ENCODE measurements at regions not wholly inside any gene's neighbourhood (a gene's known extent, or its start where the extent isn't known, plus 50 kb on each side); places are given as distances from the start of the nearest gene placed in this dataset.
"Not testable (repeated sequence)": the region's sequence is repeated elsewhere in the genome, so short reads cannot be mapped to it uniquely, and the experiment has no call there.

- intact Hi-C loops (cut with micrococcal nuclease), result no loop called here
These were observed 256.2 kb upstream of the DDHD1 start for GRCh38 chr14:53409289-53409688.

DNA sequence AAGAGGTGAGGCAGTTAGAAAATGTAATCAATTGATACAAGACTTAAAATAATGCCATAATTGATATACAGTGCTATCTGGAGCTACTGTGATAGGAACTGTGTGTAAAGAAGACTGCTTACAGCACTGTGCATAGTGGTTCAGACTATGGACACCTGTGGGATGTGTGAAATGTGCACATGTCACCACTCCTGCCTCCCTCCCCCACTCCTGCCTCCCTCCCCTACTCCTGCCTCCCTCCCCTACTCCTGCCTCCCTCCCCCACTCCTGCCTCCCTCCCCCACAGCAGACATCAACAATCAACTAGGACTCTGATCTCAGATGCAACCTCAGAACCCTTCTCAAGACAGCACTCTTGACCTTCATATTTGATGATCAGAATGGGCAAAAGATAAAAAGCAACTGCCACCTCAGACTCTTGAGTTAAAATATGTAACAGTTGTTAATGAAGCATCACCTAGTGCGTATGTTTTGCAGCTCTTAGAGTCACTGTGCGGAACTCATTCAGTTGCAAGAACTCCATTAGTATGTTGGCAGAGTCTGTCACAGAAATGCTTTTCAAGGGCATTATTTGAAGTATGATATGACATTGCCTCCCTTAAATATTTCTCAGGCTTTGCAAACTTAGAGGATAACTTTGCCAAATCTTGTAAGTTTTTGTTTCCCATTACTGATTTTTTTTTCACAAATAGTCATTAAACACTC lies 255.2 kb upstream of the DDHD1 start:
- intact Hi-C loops (cut with micrococcal nuclease), result no loop called here

DNA sequence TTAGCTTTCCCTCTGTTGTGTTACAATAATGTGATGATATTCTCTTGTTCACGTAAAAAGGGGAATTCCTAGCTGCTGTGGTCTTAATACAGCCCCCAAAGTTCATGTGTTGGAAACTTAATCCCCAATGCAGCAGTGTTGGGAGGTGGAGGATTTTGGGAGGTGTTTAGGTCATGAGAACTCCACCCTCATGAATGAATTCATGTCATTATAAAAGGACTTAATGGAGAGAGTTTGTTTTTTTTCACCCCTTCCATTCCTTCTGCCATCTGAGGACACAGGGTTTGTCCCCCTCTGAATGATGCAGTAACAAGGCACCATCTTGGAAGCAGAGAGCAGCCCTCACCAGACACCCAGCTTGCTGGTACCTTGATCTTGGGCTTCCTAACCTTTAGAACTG lies 253.4 kb upstream of the DDHD1 start:
- intact Hi-C loops (cut with micrococcal nuclease), result no loop called here

GRCh38 chr14:53401646-53402045 lies 248.5 kb upstream of the DDHD1 start:
- intact Hi-C loops (cut with micrococcal nuclease), result no loop called here

- intact Hi-C loops (cut with micrococcal nuclease), result no loop called here
These were observed 245.9 kb upstream of the DDHD1 start for GRCh38 chr14:53399057-53399456.

DNA sequence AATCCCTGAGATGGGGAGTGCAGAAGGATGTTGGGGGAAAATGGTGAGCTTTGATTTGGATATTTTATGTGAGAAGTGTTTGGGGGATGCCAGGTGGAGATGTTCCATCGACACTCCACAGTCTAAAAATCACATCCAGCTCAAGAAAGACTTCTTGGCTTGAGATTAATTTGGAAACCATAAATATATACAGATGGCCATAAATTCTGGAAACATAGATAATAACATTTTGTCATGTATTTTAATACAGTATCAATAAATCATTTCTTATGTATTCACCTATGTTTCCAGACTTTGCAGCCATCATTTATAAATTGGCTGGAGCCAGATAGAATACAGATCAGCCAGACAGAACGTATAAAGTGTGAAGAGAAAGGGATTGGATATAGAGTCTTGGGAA lies 245.5 kb upstream of the DDHD1 start:
- intact Hi-C loops (cut with micrococcal nuclease), result no loop called here

GRCh38 chr14:53395267-53395666 lies 242.1 kb upstream of the DDHD1 start:
- intact Hi-C loops (cut with micrococcal nuclease), result not testable (repeated sequence)

- intact Hi-C loops (cut with micrococcal nuclease), result no loop called here
These were observed 238.6 kb upstream of the DDHD1 start for GRCh38 chr14:53391631-53392285.

- intact Hi-C loops (cut with micrococcal nuclease), result no loop called here
These were observed 238.0 kb upstream of the DDHD1 start for GRCh38 chr14:53391156-53391555.

DNA sequence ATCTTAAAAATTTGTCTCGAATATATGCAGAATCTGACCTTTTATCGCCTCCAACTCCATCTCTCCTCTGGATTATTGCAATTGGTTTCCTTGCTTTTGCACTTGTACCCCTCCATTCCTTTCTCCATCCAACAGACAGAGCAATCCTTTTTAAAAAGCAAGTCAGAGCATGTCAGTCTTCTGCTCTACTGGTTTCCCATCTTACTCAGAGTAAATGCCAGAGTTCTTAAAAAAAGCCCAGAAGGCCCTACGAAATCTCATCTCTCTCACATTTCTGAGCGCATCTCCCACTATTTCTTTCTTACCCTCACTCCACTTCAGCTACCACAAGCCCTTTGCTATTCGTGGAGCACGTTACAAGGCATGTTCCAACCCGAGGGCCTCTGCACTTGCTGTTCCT lies 236.9 kb upstream of the DDHD1 start:
- intact Hi-C loops (cut with micrococcal nuclease), result no loop called here

GRCh38 chr14:53389202-53389601 lies 236.1 kb upstream of the DDHD1 start:
- intact Hi-C loops (cut with micrococcal nuclease), result no loop called here

DNA sequence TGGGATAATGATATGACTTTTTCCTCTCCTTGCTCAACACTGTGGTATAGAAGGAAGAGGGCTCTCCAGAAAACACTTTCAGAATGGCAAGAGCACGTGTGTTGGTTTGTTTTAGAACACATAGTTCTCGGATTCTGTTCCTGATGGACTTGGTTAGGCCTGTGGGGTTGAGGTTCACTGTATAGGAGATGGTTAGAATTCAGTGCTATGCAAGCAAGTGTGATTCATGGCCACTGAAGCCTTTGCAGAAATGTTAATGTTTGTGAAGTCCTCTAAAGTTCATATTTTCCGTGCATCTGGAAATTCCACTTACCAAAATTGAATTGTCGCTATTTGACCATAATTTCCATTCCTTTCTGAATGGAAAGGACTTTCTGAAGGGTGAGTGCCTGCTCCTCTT lies 233.2 kb upstream of the DDHD1 start:
- intact Hi-C loops (cut with micrococcal nuclease), result no loop called here

GRCh38 chr14:53384536-53384935 lies 231.4 kb upstream of the DDHD1 start:
- intact Hi-C loops (cut with micrococcal nuclease), result no loop called here

DNA sequence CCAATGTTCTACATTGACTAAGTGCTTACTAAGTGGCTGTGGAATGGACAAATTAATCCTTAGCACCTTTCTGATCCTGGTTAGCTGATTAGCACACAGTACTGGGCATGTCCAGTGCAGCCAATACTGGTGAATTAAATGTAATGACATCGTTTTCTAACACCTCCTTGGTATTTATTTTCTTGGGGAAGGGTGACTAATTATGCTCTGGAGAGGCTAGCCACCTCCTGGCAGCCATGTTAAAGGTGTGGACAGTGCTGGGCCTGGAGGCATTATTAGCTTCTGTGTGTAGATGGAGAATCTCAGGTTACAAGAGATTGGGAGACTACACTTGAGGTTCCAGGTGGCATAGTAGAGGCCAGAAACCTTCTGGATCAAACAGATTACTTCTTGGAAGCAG lies 230.9 kb upstream of the DDHD1 start:
- intact Hi-C loops (cut with micrococcal nuclease), result no loop called here

- intact Hi-C loops (cut with micrococcal nuclease), result no loop called here
These were observed 228.8 kb upstream of the DDHD1 start for GRCh38 chr14:53381895-53382294.

DNA sequence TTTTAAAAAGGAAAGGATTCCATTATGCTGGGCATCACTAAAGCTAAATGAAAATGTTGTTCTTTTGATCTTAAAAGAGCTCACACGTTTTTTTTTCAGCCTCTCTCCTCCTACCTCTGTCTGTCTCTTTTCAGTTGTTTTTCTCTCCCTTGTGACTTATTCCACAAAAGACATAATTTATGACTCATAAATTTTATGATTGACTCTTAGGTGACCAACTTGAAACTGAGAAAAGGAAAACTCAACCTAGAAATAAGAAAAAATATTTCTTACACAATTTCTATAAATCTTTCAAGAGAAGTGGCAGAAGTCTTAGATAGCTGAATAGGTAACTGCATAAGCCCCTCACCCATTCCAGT lies 227.7 kb upstream of the DDHD1 start:
- intact Hi-C loops (cut with micrococcal nuclease), result no loop called here

DNA sequence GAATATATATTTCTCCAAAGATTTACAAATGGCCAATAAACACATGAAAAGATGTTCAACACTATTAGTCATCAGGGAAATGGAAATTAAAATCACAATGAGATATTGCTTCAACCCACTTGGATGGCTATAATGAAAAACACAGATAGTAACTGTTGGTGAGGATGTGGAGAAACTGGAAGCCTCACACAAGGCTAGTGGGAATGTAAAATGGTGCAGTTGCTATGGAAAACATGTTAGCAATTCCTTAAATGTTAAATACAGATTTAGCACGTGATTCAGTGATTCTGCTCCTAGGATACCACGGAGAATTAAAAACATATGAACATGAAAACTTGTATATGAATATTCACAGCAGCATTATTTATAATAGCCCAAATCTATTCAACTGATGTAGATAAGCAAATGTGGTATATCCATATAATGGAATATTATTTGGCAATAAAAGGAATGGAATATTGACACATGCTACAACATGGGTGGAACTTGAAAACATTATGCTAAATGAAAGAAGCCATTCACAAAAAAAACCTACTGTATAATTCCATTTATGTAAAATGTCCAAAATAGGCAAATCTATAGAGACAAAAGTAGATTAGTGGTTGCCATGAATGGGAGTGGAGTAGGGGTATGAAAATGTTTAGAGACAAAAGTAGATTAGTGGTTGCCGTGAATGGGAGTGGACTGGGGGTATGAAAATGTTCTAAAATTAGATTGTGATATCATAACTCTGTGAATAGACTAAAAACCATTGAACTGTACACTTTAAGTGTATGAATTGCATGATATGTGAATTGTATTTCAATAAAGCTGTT lies 227.1 kb upstream of the DDHD1 start:
- intact Hi-C loops (cut with micrococcal nuclease), result no loop called here

GRCh38 chr14:53378142-53378541 lies 225.0 kb upstream of the DDHD1 start:
- intact Hi-C loops (cut with micrococcal nuclease), result no loop called here

DNA sequence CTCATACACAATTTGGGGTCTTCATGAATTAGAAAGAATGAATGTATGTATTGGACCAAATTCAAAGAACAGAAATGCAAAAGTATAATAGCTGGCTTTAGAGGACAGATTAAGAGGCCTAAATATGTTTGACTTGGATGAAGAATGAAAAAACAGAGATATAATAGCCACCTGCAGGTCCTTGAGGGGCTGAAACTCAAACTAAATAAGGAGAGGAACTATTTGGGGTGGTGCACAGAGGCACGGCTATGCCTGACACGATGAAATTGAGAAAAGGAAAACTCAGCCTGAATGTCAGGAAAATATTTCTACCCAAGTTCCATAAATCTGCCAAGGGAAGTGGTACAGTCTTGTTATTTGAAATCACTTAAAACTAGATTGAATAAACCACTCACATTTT lies 222.9 kb upstream of the DDHD1 start:
- intact Hi-C loops (cut with micrococcal nuclease), result no loop called here

GRCh38 chr14:53375599-53375998 lies 222.5 kb upstream of the DDHD1 start:
- intact Hi-C loops (cut with micrococcal nuclease), result no loop called here

- intact Hi-C loops (cut with micrococcal nuclease), result no loop called here
These were observed 215.6 kb upstream of the DDHD1 start for GRCh38 chr14:53368711-53369201.

GRCh38 chr14:53368066-53368465 lies 214.9 kb upstream of the DDHD1 start:
- intact Hi-C loops (cut with micrococcal nuclease), result no loop called here

Measured in T-helper 2 cell treated with Interferon-gamma antibody and Interleukin-4, amounts not matched to agents 100 ng/mL and 5 ng/mL, for 36 hours (primary cell).